ENCODE measurements at regions not wholly inside any gene's neighbourhood (a gene's known extent, or its start where the extent isn't known, plus 50 kb on each side); places are given as distances from the start of the nearest gene placed in this dataset.

GRCh38 chr18:38663270-38663669, 1097.7 kb upstream of the CELF4 start:
- H3K27me3 ChIP-seq (ENCODE audit: control insufficient read depth in 1 of 2, insufficient read depth in 1 of 2, low read length in 2 of 2): no peaks in the 10 kb centered on the region
- H3K4ac ChIP-seq (ENCODE audit: low read depth in 1 of 2, low read length in 2 of 2): no peak overlapping the region
- H3K9me3 ChIP-seq (ENCODE audit: control insufficient read depth, low read length): peaks cover 2% of the 10 kb centered on the region
- no peak overlapping the region for H3K27ac ChIP-seq (ENCODE audit: low read length, poor library complexity, severe bottlenecking)
- no peak overlapping the region for H3K4me3 ChIP-seq (ENCODE audit: insufficient read depth in 1 of 2, low read depth in 1 of 2, low read length in 2 of 2)
- no peak overlapping the region for H2BK120ac ChIP-seq (ENCODE audit: low read depth, low read length)
- H3K23ac ChIP-seq (ENCODE audit: low read length in 2 of 2): no peak overlapping the region
- H3K4me1 ChIP-seq (ENCODE audit: control insufficient read depth, insufficient read depth, low read depth, low read length): no peaks in the 10 kb centered on the region
- no peak overlapping the region for H3K9ac ChIP-seq (ENCODE audit: low read length)
- H2BK5ac ChIP-seq (ENCODE audit: low read depth, low read length, poor library complexity, severe bottlenecking): no peak overlapping the region
- no peak overlapping the region for H3K18ac ChIP-seq (ENCODE audit: low read depth in 1 of 2, low read length in 2 of 2)
- H2AK5ac ChIP-seq (ENCODE audit: low read length, severe bottlenecking): no peak overlapping the region
- no peak overlapping the region for H4K8ac ChIP-seq (ENCODE audit: low read length)
- no peaks in the 10 kb centered on the region for H3K36me3 ChIP-seq (ENCODE audit: control insufficient read depth in 1 of 2, insufficient read depth in 2 of 2, low read depth in 1 of 2, low read length in 2 of 2)
- no peak overlapping the region for H2AFZ ChIP-seq (ENCODE audit: low read depth, low read length)
- DNase-seq: no peak
- H3K4me2 ChIP-seq (ENCODE audit: low read length, poor library complexity, severe bottlenecking): no peak overlapping the region
- no peaks in the 10 kb centered on the region for H3K79me1 ChIP-seq (replicated peaks; ENCODE audit: low read length, poor library complexity, severe bottlenecking)
- H3K14ac ChIP-seq (ENCODE audit: low read length in 2 of 2): no peak overlapping the region
- H2BK12ac ChIP-seq (ENCODE audit: low read length in 2 of 2): no peak overlapping the region
- H2BK15ac ChIP-seq (ENCODE audit: low read depth, poor library complexity, severe bottlenecking): no peak overlapping the region
- no peak overlapping the region for H4K91ac ChIP-seq (ENCODE audit: low read length)

GRCh38 chr18:38654946-38655345, 1089.3 kb upstream of the CELF4 start:
- 88% methylated on average over 8 of the region's 8 CpGs for WGBS
- H3K14ac ChIP-seq (ENCODE audit: low read length in 2 of 2): no peak overlapping the region
- no peaks in the 10 kb centered on the region for H3K27me3 ChIP-seq (ENCODE audit: control insufficient read depth in 1 of 2, insufficient read depth in 1 of 2, low read length in 2 of 2)
- H2BK5ac ChIP-seq (ENCODE audit: low read depth, low read length, poor library complexity, severe bottlenecking): no peak overlapping the region
- no peaks in the 10 kb centered on the region for H3K79me1 ChIP-seq (replicated peaks; ENCODE audit: low read length, poor library complexity, severe bottlenecking)
- H3K18ac ChIP-seq (ENCODE audit: low read depth in 1 of 2, low read length in 2 of 2): no peak overlapping the region
- no peaks in the 10 kb centered on the region for H3K4me1 ChIP-seq (ENCODE audit: control insufficient read depth, insufficient read depth, low read depth, low read length)
- no peak overlapping the region for H2AK5ac ChIP-seq (ENCODE audit: low read length, severe bottlenecking)
- H3K4me2 ChIP-seq (ENCODE audit: low read length, poor library complexity, severe bottlenecking): no peak overlapping the region
- H4K8ac ChIP-seq (ENCODE audit: low read length): no peak overlapping the region
- H3K27ac ChIP-seq (ENCODE audit: low read length, poor library complexity, severe bottlenecking): no peak overlapping the region
- no peak for DNase-seq
- no peak overlapping the region for H3K4me3 ChIP-seq (ENCODE audit: insufficient read depth in 1 of 2, low read depth in 1 of 2, low read length in 2 of 2)
- no peaks in the 10 kb centered on the region for H3K9me3 ChIP-seq (ENCODE audit: control insufficient read depth, low read length)
- H2AFZ ChIP-seq (ENCODE audit: low read depth, low read length): no peak overlapping the region
- no peaks in the 10 kb centered on the region for H3K36me3 ChIP-seq (ENCODE audit: control insufficient read depth in 1 of 2, insufficient read depth in 2 of 2, low read depth in 1 of 2, low read length in 2 of 2)
- H2BK12ac ChIP-seq (ENCODE audit: low read length in 2 of 2): no peak overlapping the region
- no peak overlapping the region for H3K23ac ChIP-seq (ENCODE audit: low read length in 2 of 2)
- H4K91ac ChIP-seq (ENCODE audit: low read length): no peak overlapping the region
- H3K4ac ChIP-seq (ENCODE audit: low read depth in 1 of 2, low read length in 2 of 2): no peak overlapping the region
- no peak overlapping the region for H2BK120ac ChIP-seq (ENCODE audit: low read depth, low read length)
- H2BK15ac ChIP-seq (ENCODE audit: low read depth, poor library complexity, severe bottlenecking): no peak overlapping the region
- no peak overlapping the region for H3K9ac ChIP-seq (ENCODE audit: low read length)

GRCh38 chr18:38651736-38652135, 1086.1 kb upstream of the CELF4 start:
- Histone ChIP-seq H2AK5ac (ENCODE audit: low read length, severe bottlenecking) (no peak overlapping the region), H3K4me2 (ENCODE audit: low read length, poor library complexity, severe bottlenecking) (no peak overlapping the region), H3K4ac (ENCODE audit: low read depth in 1 of 2, low read length in 2 of 2) (no peak overlapping the region), H4K8ac (ENCODE audit: low read length) (no peak overlapping the region), H3K27me3 (ENCODE audit: control insufficient read depth in 1 of 2, insufficient read depth in 1 of 2, low read length in 2 of 2) (no peaks in the 10 kb centered on the region), H3K4me3 (ENCODE audit: insufficient read depth in 1 of 2, low read depth in 1 of 2, low read length in 2 of 2) (no peak overlapping the region), H2BK12ac (ENCODE audit: low read length in 2 of 2) (no peak overlapping the region), H3K4me1 (ENCODE audit: control insufficient read depth, insufficient read depth, low read depth, low read length) (no peaks in the 10 kb centered on the region), H3K27ac (ENCODE audit: low read length, poor library complexity, severe bottlenecking) (no peak overlapping the region), H3K23ac (ENCODE audit: low read length in 2 of 2) (no peak overlapping the region), H2BK120ac (ENCODE audit: low read depth, low read length) (no peak overlapping the region), H3K18ac (ENCODE audit: low read depth in 1 of 2, low read length in 2 of 2) (no peak overlapping the region), H2BK15ac (ENCODE audit: low read depth, poor library complexity, severe bottlenecking) (no peak overlapping the region), H3K14ac (ENCODE audit: low read length in 2 of 2) (no peak overlapping the region), H3K9ac (ENCODE audit: low read length) (no peak overlapping the region), H3K79me1 (replicated peaks; ENCODE audit: low read length, poor library complexity, severe bottlenecking) (no peaks in the 10 kb centered on the region), H4K91ac (ENCODE audit: low read length) (no peak overlapping the region), H2BK5ac (ENCODE audit: low read depth, low read length, poor library complexity, severe bottlenecking) (no peak overlapping the region), H3K9me3 (ENCODE audit: control insufficient read depth, low read length) (no peaks in the 10 kb centered on the region), H2AFZ (ENCODE audit: low read depth, low read length) (no peak overlapping the region), H3K36me3 (ENCODE audit: control insufficient read depth in 1 of 2, insufficient read depth in 2 of 2, low read depth in 1 of 2, low read length in 2 of 2) (no peaks in the 10 kb centered on the region)
- no peak for DNase-seq
- WGBS: 94% methylated on average over 2 of the region's 4 CpGs

GRCh38 chr18:38648179-38648578, 1082.6 kb upstream of the CELF4 start:
- Histone ChIP-seq H3K9ac (ENCODE audit: low read length) (no peak overlapping the region), H3K27ac (ENCODE audit: low read length, poor library complexity, severe bottlenecking) (no peak overlapping the region)

More at GRCh38 chr18:38648179-38648578, 1082.6 kb upstream of the CELF4 start:
- Histone ChIP-seq H3K9me3 (ENCODE audit: control insufficient read depth, low read length) (peaks cover 6% of the 10 kb centered on the region), H2BK120ac (ENCODE audit: low read depth, low read length) (no peak overlapping the region), H3K23ac (ENCODE audit: low read length in 2 of 2) (no peak overlapping the region), H2BK15ac (ENCODE audit: low read depth, poor library complexity, severe bottlenecking) (no peak overlapping the region), H3K4ac (ENCODE audit: low read depth in 1 of 2, low read length in 2 of 2) (no peak overlapping the region), H3K4me1 (ENCODE audit: control insufficient read depth, insufficient read depth, low read depth, low read length) (no peaks in the 10 kb centered on the region), H2AK5ac (ENCODE audit: low read length, severe bottlenecking) (no peak overlapping the region), H3K14ac (ENCODE audit: low read length in 2 of 2) (no peak overlapping the region), H3K4me3 (ENCODE audit: insufficient read depth in 1 of 2, low read depth in 1 of 2, low read length in 2 of 2) (no peak overlapping the region), H3K4me2 (ENCODE audit: low read length, poor library complexity, severe bottlenecking) (no peak overlapping the region), H4K8ac (ENCODE audit: low read length) (no peak overlapping the region), H3K27me3 (ENCODE audit: control insufficient read depth in 1 of 2, insufficient read depth in 1 of 2, low read length in 2 of 2) (no peaks in the 10 kb centered on the region), H4K91ac (ENCODE audit: low read length) (no peak overlapping the region), H2AFZ (ENCODE audit: low read depth, low read length) (no peak overlapping the region), H3K18ac (ENCODE audit: low read depth in 1 of 2, low read length in 2 of 2) (no peak overlapping the region), H2BK12ac (ENCODE audit: low read length in 2 of 2) (no peak overlapping the region), H3K79me1 (replicated peaks; ENCODE audit: low read length, poor library complexity, severe bottlenecking) (no peaks in the 10 kb centered on the region), H2BK5ac (ENCODE audit: low read depth, low read length, poor library complexity, severe bottlenecking) (no peak overlapping the region), H3K36me3 (ENCODE audit: control insufficient read depth in 1 of 2, insufficient read depth in 2 of 2, low read depth in 1 of 2, low read length in 2 of 2) (no peaks in the 10 kb centered on the region)
- DNase-seq: no peak
- WGBS: no CpG with 5 or more reads among the region's 1 CpG
